WI38 (cell line): ENCODE measurements at regions not wholly inside any gene's neighbourhood (a gene's known extent, or its start where the extent isn't known, plus 50 kb on each side); places are given as distances from the start of the nearest gene placed in this dataset.

Experiments used
- H3K4me3 ChIP-seq: 2 replicates; pipeline ENCODE4 v1.5.1; 2011; ENCODE audit warnings: low read depth, mild to moderate bottlenecking, control low read depth, low read length
- CTCF ChIP-seq: IDR thresholded peaks from 2 replicates; pipeline ENCODE4 v1.5.1; 2012; ENCODE audit warnings: low read depth, mild to moderate bottlenecking, control low read depth, low read length

GRCh38 chr10:83605783-83606630 lies 533.3 kb upstream of the GHITM start:
- TF ChIP-seq CTCF, result no peak
- H3K4me3 ChIP-seq, result no peak overlapping the region

GRCh38 chr10:83607959-83608745 lies 531.2 kb upstream of the GHITM start:
- no peak for TF ChIP-seq CTCF
- no peak overlapping the region for H3K4me3 ChIP-seq

GRCh38 chr10:83612050-83612449 lies 527.3 kb upstream of the GHITM start:
- no peak for TF ChIP-seq CTCF

DNA sequence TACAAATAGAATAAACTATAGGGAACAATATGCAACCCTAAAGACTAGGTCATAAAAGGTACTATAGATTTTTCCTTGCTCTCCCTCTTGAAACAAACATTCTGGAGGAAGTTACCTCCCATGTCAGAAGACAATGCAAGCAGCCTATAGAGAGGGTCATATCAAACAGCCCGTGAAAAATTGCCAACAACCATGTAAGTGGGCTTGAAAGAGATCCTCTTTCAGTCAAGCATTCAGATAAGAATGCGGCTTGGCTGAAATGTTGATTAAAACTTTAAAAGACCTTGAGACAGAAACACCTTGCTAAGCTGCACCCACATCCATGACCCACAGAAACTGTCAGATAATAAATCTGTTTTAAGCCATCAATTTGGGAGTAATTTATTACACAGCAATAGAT lies 526.6 kb upstream of the GHITM start:
- no peak overlapping the region for H3K4me3 ChIP-seq
- TF ChIP-seq CTCF, result no peak

More at GRCh38 chr10:83612050-83612449, 527.3 kb upstream of the GHITM start:
- no peak overlapping the region for H3K4me3 ChIP-seq

DNA sequence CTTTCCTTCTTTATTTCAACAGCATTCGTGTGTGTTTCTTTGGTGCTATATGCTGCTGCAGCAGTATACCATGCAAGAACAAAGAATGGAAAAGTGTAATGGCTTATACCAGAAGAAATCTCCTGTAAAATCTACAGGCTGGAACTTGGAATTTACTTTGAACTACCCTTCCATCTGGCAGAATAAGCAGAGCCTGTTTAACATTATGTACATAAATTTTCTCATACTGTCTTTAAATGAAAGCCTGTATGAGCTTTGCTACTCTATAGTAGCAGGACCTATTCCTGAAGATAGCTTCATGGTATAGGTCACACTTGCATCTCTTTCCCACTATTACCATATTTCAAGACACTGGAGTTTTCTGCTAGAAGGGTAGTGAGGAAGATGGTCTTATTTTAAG lies 522.1 kb upstream of the GHITM start:
- no peak for TF ChIP-seq CTCF
- H3K4me3 ChIP-seq, result no peak overlapping the region

DNA sequence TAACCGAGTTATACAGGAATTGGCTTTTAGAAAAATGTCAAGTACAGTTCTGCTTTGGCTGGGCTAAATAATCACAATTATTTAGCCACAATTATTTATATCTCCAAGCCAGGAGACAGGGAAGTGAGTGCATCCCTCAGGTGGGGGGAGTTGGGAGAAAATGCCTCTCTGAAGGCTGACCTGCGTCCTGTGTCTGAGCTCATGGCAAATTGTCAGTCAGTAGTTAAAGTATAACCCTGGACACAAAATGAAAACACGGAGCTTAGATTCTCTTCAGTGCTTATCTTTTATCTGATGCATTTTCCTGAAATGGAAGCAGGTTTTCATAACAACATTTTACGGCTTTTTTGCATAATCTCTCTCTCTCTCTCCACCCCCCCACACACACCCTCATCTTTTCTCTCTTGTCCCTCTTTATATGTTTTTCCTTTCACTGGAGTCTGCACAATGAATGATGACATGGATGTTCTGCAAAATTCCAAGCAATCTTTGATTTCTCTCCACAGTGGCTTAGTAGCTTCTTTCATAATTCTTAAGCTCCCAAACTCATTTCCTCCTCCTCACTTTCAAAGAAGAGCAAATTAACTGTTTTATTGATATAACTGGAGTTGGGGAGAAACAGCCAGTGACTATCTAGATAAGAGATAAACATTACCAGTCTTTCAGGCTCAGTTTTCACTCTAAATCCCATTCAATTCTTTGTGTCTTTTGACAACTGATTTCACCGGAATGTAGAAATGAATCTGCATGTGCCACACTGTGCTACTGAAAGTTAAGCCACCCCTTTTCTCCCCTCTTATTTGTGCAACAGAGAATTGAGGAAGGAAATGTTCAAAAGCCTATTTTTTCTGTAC lies 521.4 kb upstream of the GHITM start:
- no peak overlapping the region for H3K4me3 ChIP-seq
- no peak for TF ChIP-seq CTCF
